Effector memory CD8-positive, alpha-beta T cell (primary cell): ENCODE measurements at regions not wholly inside any gene's neighbourhood (a gene's known extent, or its start where the extent isn't known, plus 50 kb on each side); places are given as distances from the start of the nearest gene placed in this dataset.
A peak's percentile ranks its signal among the peaks of the same experiment; 100 is the strongest.

Experiments
- ATAC-seq: fragments of 150-1000 bp; cut with Tn5 transposase; replicated peaks from 2 replicates; pipeline ENCODE4 v1.10.0; 2021; ENCODE audit warnings: mild to moderate bottlenecking, moderate library complexity
- DNase-seq, 3 experiments: peaks; one replicate each; pipeline ENCODE4 v3.0.0; 2021
- H3K27ac Mint-ChIP-seq, 2 donors: one replicate each; pipeline ENCODE4 v1.8.0; 2022; ENCODE audit warnings: mild to moderate bottlenecking in 2 of 2, mixed read lengths in 2 of 2, moderate library complexity in 2 of 2
- H3K27me3 Mint-ChIP-seq, 2 donors: one replicate each; pipeline ENCODE4 v1.8.0; 2022; ENCODE audit warnings: mixed read lengths in 2 of 2
- H3K36me3 Mint-ChIP-seq: one replicate; pipeline ENCODE4 v1.8.0; 2022; ENCODE audit warnings: mild to moderate bottlenecking, moderate library complexity, mixed read lengths; ENCODE audit not compliant: insufficient read depth
- H3K4me1 Mint-ChIP-seq, 2 donors: one replicate each; pipeline ENCODE4 v1.8.0; 2022; ENCODE audit warnings: low read depth in 2 of 2, mixed read lengths in 2 of 2
- H3K4me3 Mint-ChIP-seq, 2 donors: one replicate each; pipeline ENCODE4 v1.8.0; 2022; ENCODE audit warnings: mild to moderate bottlenecking in 2 of 2, mixed read lengths in 2 of 2, moderate library complexity in 2 of 2
- H3K9me3 Mint-ChIP-seq, 2 donors: one replicate each; pipeline ENCODE4 v1.8.0; 2022; ENCODE audit warnings: mixed read lengths in 2 of 2

- DNase-seq (no peak), ATAC-seq (no peak)
- Mint-ChIP-seq H3K27me3 (no peaks in the 10 kb centered on the region), H3K4me3 (peak overlapping the region in 1 of 2 donors; percentile 1), H3K27ac (peak overlapping the region in 1 of 2 donors; percentile 56), H3K9me3 (no peaks in the 10 kb centered on the region), H3K4me1 (peaks cover 5% of the 10 kb centered on the region in 2 donors), H3K36me3 (no peaks in the 10 kb centered on the region)
Measured at GRCh38 chr3:110165753-110166152, 828.4 kb upstream of the DPPA4 start.

- H3K36me3 Mint-ChIP-seq = no peaks in the 10 kb centered on the region
- ATAC-seq (no peak), DNase-seq (no peak)
- H3K4me1 Mint-ChIP-seq = peaks cover 5% of the 10 kb centered on the region in 2 donors
- H3K27me3 Mint-ChIP-seq = no peaks in the 10 kb centered on the region
- H3K4me3 Mint-ChIP-seq = no peak overlapping the region
- no peaks in the 10 kb centered on the region for H3K9me3 Mint-ChIP-seq
- H3K27ac Mint-ChIP-seq = no peak overlapping the region
Measured at GRCh38 chr3:110166791-110167190, 829.4 kb upstream of the DPPA4 start.

GRCh38 chr3:110174908-110175307 lies 837.6 kb upstream of the DPPA4 start:
- no peak overlapping the region for H3K27ac Mint-ChIP-seq

GRCh38 chr3:110178965-110179364 lies 841.6 kb upstream of the DPPA4 start:
- ATAC-seq (no peak), DNase-seq (no peak)
- Mint-ChIP-seq H3K9me3 (no peaks in the 10 kb centered on the region), H3K4me1 (no peaks in the 10 kb centered on the region), H3K27ac (no peak overlapping the region), H3K27me3 (no peaks in the 10 kb centered on the region), H3K4me3 (no peak overlapping the region), H3K36me3 (no peaks in the 10 kb centered on the region)

More at GRCh38 chr3:110174908-110175307, 837.6 kb upstream of the DPPA4 start:
- DNase-seq = no peak
- H3K4me3 Mint-ChIP-seq = no peak overlapping the region
- no peaks in the 10 kb centered on the region for H3K4me1 Mint-ChIP-seq
- H3K27me3 Mint-ChIP-seq = no peaks in the 10 kb centered on the region
- no peaks in the 10 kb centered on the region for H3K9me3 Mint-ChIP-seq
- ATAC-seq = no peak
- no peaks in the 10 kb centered on the region for H3K36me3 Mint-ChIP-seq

- DNase-seq (no peak), ATAC-seq (no peak)
- Mint-ChIP-seq H3K27me3 (no peaks in the 10 kb centered on the region), H3K4me1 (no peaks in the 10 kb centered on the region), H3K27ac (no peak overlapping the region), H3K9me3 (no peaks in the 10 kb centered on the region), H3K36me3 (no peaks in the 10 kb centered on the region), H3K4me3 (no peak overlapping the region)
Measured at GRCh38 chr3:110180733-110181132, 843.4 kb upstream of the DPPA4 start.

- H3K36me3 Mint-ChIP-seq = no peaks in the 10 kb centered on the region
- ATAC-seq (no peak), DNase-seq (no peak)
- no peak overlapping the region for H3K4me3 Mint-ChIP-seq
- no peaks in the 10 kb centered on the region for H3K4me1 Mint-ChIP-seq
- H3K9me3 Mint-ChIP-seq = no peaks in the 10 kb centered on the region
- no peaks in the 10 kb centered on the region for H3K27me3 Mint-ChIP-seq
- H3K27ac Mint-ChIP-seq = no peak overlapping the region
Measured at GRCh38 chr3:110181226-110181625, 843.9 kb upstream of the DPPA4 start.

GRCh38 chr3:110184536-110184935 lies 847.2 kb upstream of the DPPA4 start:
- no peaks in the 10 kb centered on the region for H3K36me3 Mint-ChIP-seq
- no peaks in the 10 kb centered on the region for H3K9me3 Mint-ChIP-seq
- no peak overlapping the region for H3K27ac Mint-ChIP-seq
- no peak overlapping the region for H3K4me3 Mint-ChIP-seq
- ATAC-seq (no peak), DNase-seq (no peak)
- H3K4me1 Mint-ChIP-seq = no peaks in the 10 kb centered on the region
- no peaks in the 10 kb centered on the region for H3K27me3 Mint-ChIP-seq

GRCh38 chr3:110193074-110193473 lies 855.7 kb upstream of the DPPA4 start:
- H3K9me3 Mint-ChIP-seq = no peaks in the 10 kb centered on the region
- H3K27ac Mint-ChIP-seq = no peak overlapping the region
- H3K27me3 Mint-ChIP-seq = no peaks in the 10 kb centered on the region
- no peak for ATAC-seq
- no peaks in the 10 kb centered on the region for H3K4me1 Mint-ChIP-seq
- DNase-seq = no peak
- H3K4me3 Mint-ChIP-seq = no peak overlapping the region
- no peaks in the 10 kb centered on the region for H3K36me3 Mint-ChIP-seq

GRCh38 chr3:110198717-110199587 lies 861.6 kb upstream of the DPPA4 start:
- Mint-ChIP-seq H3K4me1 (no peaks in the 10 kb centered on the region), H3K27ac (no peak overlapping the region), H3K36me3 (no peaks in the 10 kb centered on the region), H3K27me3 (no peaks in the 10 kb centered on the region), H3K9me3 (no peaks in the 10 kb centered on the region), H3K4me3 (no peak overlapping the region)
- DNase-seq (no peak), ATAC-seq (no peak)

GRCh38 chr3:110199588-110199943 lies 862.2 kb upstream of the DPPA4 start:
- ATAC-seq = no peak
- Mint-ChIP-seq H3K27me3 (no peaks in the 10 kb centered on the region), H3K9me3 (no peaks in the 10 kb centered on the region), H3K4me3 (no peak overlapping the region), H3K4me1 (no peaks in the 10 kb centered on the region), H3K27ac (no peak overlapping the region), H3K36me3 (no peaks in the 10 kb centered on the region)
- DNase-seq = no peak

- ATAC-seq = no peak
- no peaks in the 10 kb centered on the region for H3K36me3 Mint-ChIP-seq
- no peaks in the 10 kb centered on the region for H3K27me3 Mint-ChIP-seq
- H3K27ac Mint-ChIP-seq = no peak overlapping the region
- no peak overlapping the region for H3K4me3 Mint-ChIP-seq
- H3K9me3 Mint-ChIP-seq = no peaks in the 10 kb centered on the region
- DNase-seq = no peak
- H3K4me1 Mint-ChIP-seq = no peaks in the 10 kb centered on the region
Measured at GRCh38 chr3:110210086-110210660, 861.4 kb upstream of the NECTIN3 start.

- Mint-ChIP-seq H3K9me3 (no peaks in the 10 kb centered on the region), H3K27ac (no peak overlapping the region), H3K4me1 (no peaks in the 10 kb centered on the region), H3K4me3 (no peak overlapping the region), H3K36me3 (no peaks in the 10 kb centered on the region), H3K27me3 (no peaks in the 10 kb centered on the region)
- ATAC-seq (no peak), DNase-seq (no peak)
Measured at GRCh38 chr3:110226645-110227044, 845.0 kb upstream of the NECTIN3 start.

GRCh38 chr3:110227991-110228390 lies 843.6 kb upstream of the NECTIN3 start:
- DNase-seq (no peak), ATAC-seq (no peak)
- Mint-ChIP-seq H3K27ac (no peak overlapping the region), H3K4me3 (no peak overlapping the region), H3K27me3 (no peaks in the 10 kb centered on the region), H3K4me1 (no peaks in the 10 kb centered on the region), H3K9me3 (no peaks in the 10 kb centered on the region), H3K36me3 (no peaks in the 10 kb centered on the region)

- peaks cover 0 to 6% of the 10 kb centered on the region in 2 donors for H3K27me3 Mint-ChIP-seq
- H3K4me1 Mint-ChIP-seq = no peaks in the 10 kb centered on the region
- no peak overlapping the region for H3K27ac Mint-ChIP-seq
- ATAC-seq (no peak), DNase-seq (no peak)
- no peaks in the 10 kb centered on the region for H3K36me3 Mint-ChIP-seq
- no peak overlapping the region for H3K4me3 Mint-ChIP-seq
- H3K9me3 Mint-ChIP-seq = no peaks in the 10 kb centered on the region
Measured at GRCh38 chr3:110234831-110235230, 836.8 kb upstream of the NECTIN3 start.
